ENCODE measurements at regions not wholly inside any gene's neighbourhood (a gene's known extent, or its start where the extent isn't known, plus 50 kb on each side); places are given as distances from the start of the nearest gene placed in this dataset.
"Not testable (repeated sequence)": the region's sequence is repeated elsewhere in the genome, so short reads cannot be mapped to it uniquely, and the experiment has no call there.

- no peak for DNase-seq
These were observed 366.7 kb downstream of the KCNJ2 start for GRCh38 chr17:70535986-70536385.

- DNase-seq, result no peak
These were observed 370.0 kb downstream of the KCNJ2 start for GRCh38 chr17:70539132-70539924.

GRCh38 chr17:70542876-70543275 lies 373.5 kb downstream of the KCNJ2 start:
- DNase-seq, result no peak

GRCh38 chr17:70544317-70544716 lies 375.0 kb downstream of the KCNJ2 start:
- no peak for DNase-seq

- no peak for DNase-seq
These were observed 383.1 kb downstream of the KCNJ2 start for GRCh38 chr17:70552230-70552981.

GRCh38 chr17:70552982-70553334 lies 383.6 kb downstream of the KCNJ2 start:
- no peak for DNase-seq

GRCh38 chr17:70555723-70556122 lies 386.4 kb downstream of the KCNJ2 start:
- no peak for DNase-seq

- DNase-seq, result no peak
These were observed 389.5 kb downstream of the KCNJ2 start for GRCh38 chr17:70558821-70559220.

GRCh38 chr17:70560471-70560870 lies 391.1 kb downstream of the KCNJ2 start:
- DNase-seq, result no peak

- DNase-seq, result no peak
These were observed 392.8 kb downstream of the KCNJ2 start for GRCh38 chr17:70562137-70562536.

- DNase-seq, result no peak
These were observed 394.0 kb downstream of the KCNJ2 start for GRCh38 chr17:70563281-70563820.

GRCh38 chr17:70564006-70564620 lies 394.8 kb downstream of the KCNJ2 start:
- no peak for DNase-seq

- DNase-seq, result no peak
These were observed 399.8 kb downstream of the KCNJ2 start for GRCh38 chr17:70569128-70569527.

- DNase-seq, result no peak
These were observed 408.1 kb downstream of the KCNJ2 start for GRCh38 chr17:70577456-70577855.

GRCh38 chr17:70581459-70581858 lies 412.1 kb downstream of the KCNJ2 start:
- DNase-seq, result no peak

- DNase-seq, result no peak
These were observed 413.4 kb downstream of the KCNJ2 start for GRCh38 chr17:70582777-70583176.

- DNase-seq, result no peak
These were observed 414.9 kb downstream of the KCNJ2 start for GRCh38 chr17:70584255-70584654.

GRCh38 chr17:70588003-70588402 lies 418.7 kb downstream of the KCNJ2 start:
- no peak for DNase-seq

- DNase-seq, result no peak
These were observed 428.4 kb downstream of the KCNJ2 start for GRCh38 chr17:70597774-70598173.

GRCh38 chr17:70599198-70599597 lies 429.9 kb downstream of the KCNJ2 start:
- no peak for DNase-seq

GRCh38 chr17:70599945-70600344 lies 430.6 kb downstream of the KCNJ2 start:
- not testable (repeated sequence) for DNase-seq

- DNase-seq, result no peak
These were observed 433.9 kb downstream of the KCNJ2 start for GRCh38 chr17:70603226-70603625.

- DNase-seq, result no peak
These were observed 435.5 kb downstream of the KCNJ2 start for GRCh38 chr17:70604854-70605253.

- DNase-seq, result no peak
These were observed 436.8 kb downstream of the KCNJ2 start for GRCh38 chr17:70606086-70606485.

Data from activated naive CD4-positive, alpha-beta T cell treated with anti-CD3 and anti-CD28 coated beads, Interleukin-2, amount 50 U/mL, for 16 hours (primary cell).